ENCODE measurements at regions not wholly inside any gene's neighbourhood (a gene's known extent, or its start where the extent isn't known, plus 50 kb on each side); places are given as distances from the start of the nearest gene placed in this dataset.

DNA sequence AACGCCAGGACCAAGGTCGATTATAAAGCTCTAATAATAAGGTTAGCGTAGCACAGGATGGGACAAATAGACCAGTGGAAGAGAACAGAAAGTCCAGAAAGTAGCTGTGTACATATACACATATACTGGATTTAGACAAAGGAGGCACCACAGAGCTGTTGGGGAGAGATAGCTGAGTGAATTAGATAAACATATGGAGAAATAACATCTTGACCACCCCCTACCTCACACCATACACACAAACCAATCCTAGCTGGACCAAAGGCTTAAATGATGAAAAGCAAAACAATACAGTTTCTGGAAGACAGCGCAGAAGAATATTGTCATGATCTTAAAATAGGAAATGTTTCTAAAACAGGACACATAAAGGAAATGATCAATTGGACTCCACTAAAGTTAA lies 112.9 kb downstream of the PXDC1 start:
- DNase-seq: no peak

DNA sequence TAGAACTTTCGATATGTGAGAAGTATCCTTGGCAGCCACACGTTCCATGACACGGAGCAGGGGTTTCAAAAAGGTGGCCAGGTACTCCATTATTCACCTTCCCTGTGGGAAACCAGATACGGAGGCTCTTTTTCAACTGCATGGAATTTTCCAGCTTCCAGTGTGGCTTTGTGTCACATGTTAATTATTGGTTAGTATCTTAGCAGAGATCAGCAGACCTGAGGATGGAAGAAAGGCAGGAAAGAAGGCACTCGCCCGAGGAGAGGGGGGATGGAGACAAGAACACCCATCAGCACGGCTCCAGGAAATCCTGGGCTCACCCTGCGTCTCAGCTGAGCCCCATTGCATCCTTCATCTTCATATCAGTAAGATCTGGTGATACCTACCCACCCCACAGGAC lies 115.5 kb downstream of the PXDC1 start:
- no peak for DNase-seq

- no peak for DNase-seq
Observed at GRCh38 chr6:3635482-3635881, 116.0 kb downstream of the PXDC1 start.

GRCh38 chr6:3634280-3634816 lies 117.2 kb downstream of the PXDC1 start:
- no peak for DNase-seq

- no peak for DNase-seq
Observed at GRCh38 chr6:3633711-3634110, 117.8 kb downstream of the PXDC1 start.

GRCh38 chr6:3631877-3632276 lies 119.6 kb downstream of the PXDC1 start:
- DNase-seq: no peak

- no peak for DNase-seq
Observed at GRCh38 chr6:3631186-3631585, 120.3 kb downstream of the PXDC1 start.

- no peak for DNase-seq
Observed at GRCh38 chr6:3630258-3630835, 121.2 kb downstream of the PXDC1 start.

GRCh38 chr6:3627956-3628835 lies 123.3 kb downstream of the PXDC1 start:
- DNase-seq: peak; percentile 81

DNA sequence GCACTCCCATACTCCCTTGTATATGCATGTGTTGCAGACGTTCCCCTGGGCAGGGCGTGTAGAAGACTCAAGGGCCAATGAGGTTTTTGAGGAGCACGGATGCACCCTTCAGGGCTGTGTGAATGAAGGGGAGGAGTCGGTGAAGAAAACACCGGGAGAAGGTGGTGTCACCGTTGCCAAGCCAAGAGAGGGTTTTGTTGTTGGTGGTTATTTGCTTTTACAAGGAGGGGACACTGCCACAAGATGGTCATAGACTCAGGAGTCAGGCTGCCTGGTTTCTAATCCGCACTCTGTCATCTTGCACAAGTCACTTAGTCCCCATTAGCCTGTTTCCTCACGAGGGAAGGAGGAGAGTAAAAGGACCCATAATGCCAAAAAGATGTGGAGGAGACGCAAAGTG lies 124.0 kb downstream of the PXDC1 start:
- DNase-seq: peak; percentile 42

GRCh38 chr6:3625980-3626563 lies 125.4 kb downstream of the PXDC1 start:
- no peak for DNase-seq

DNA sequence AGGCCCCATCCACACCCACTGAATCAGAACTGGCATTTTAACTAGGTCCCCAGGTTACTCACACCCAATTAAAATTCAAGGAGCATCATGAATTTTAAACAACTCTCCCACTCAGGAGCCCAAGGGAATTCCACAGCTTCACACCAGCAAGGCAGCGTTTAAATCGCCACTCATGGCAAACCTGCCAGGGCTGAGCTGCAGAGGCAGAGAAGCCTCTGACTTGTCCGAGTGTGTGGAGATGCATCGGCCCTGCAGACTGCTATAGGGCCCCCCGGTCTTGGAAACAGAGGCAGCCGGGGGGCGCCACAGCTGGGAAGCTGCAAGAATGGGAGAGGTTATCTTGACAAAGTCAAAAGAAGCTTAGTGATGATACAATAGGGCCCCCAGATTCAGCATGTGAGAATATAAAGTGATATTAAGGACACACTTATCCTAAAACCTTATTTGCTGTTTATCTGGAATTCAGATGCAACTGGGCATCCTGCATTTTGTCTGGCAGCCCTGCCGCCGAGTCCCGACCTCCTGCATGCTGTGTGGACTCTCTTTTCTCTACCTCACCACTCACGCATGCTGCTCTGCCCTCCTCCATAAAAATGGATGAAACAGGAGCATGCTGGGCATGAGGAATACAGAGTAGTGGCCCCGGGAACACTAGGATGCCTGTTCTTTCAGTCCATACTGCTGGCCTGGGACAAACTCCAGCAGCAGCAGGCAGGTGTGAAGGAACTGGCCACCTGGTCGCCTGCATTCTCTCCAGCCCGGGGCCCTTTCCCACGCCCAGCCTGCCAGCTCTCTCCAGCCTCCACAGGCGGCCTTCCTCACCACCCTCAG lies 126.1 kb downstream of the PXDC1 start:
- DNase-seq: no peak

DNA sequence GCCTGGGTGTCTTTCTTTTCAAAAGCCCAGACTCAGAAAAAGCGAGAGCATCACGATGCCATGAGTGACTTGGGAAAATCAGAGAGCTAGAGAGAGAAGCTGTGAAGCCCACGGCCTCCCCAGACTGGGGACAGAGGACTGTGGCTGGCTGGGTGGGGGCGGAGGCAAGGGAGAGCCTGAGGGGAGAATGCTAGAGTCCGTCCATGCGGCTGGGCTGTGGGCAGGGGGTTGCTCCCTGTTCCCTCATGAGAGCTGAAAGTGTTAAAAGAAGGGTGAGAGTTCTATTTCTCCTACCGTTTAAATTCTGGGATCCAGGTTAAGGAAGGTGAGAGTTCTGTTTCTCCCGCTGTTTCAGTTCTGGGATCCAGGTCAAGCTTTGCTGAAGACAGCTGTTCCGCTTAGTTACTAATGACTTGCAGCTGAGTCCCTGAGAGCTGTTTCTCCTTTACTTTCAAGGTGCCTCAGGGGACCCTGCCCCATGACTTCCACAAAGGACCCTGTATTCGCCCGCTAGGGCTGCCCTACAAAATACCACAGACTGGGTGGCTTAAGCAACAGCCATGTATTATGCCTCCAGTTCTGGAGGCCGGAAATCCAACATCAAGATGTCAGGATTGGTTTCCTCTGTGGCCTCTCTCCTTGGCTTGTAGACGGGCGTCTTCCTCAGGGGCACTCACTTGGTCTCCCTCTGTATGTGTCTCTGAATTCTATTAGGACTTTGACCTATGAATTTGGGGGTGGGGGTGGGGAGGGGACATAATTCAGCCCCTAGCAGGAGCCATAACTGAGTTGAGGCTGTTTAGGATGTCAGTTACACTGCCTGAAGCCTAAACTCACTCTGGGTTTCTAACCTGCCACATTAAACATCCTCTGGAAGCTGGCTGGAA lies 127.0 kb downstream of the PXDC1 start:
- no peak for DNase-seq

DNA sequence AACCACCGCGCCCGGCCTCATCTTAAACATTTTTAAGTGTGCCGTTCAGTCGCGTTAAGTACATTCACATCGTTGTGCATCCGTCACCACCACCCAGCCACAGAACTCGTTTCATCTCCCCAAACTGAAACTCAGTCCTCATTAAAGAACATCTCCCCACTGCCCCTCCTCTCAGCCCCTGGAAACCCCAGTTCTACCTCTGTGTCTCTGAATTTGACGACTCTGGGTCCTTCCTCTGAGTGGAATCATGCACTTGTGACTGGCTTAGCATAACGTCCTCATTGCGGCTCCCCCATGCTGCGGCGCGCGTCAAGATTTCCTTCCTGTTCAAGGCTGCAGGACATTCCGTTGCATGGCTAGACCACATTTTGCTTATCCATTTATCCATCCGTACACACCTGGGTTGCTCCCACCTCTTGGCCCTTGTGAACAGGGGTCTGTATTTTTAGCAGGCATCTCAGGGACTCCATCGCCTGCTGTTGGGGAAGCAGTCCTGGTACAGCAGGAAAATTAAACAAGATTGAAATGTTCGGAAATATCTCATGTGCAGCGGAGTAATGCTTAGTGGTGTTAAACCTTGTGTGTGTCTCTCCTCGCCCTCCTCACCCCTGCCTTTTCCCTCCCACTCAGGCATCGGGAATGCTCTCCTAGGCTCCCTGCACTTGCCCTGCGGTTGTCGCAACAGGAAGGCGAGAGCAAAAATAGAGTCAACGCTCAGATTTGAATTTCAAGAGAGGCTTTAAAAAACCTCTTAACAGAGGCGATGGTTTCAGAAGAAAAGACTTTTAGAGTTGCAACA lies 127.9 kb downstream of the PXDC1 start:
- DNase-seq: no peak

- no peak for DNase-seq
Observed at GRCh38 chr6:3621411-3621810, 130.1 kb downstream of the PXDC1 start.

DNA sequence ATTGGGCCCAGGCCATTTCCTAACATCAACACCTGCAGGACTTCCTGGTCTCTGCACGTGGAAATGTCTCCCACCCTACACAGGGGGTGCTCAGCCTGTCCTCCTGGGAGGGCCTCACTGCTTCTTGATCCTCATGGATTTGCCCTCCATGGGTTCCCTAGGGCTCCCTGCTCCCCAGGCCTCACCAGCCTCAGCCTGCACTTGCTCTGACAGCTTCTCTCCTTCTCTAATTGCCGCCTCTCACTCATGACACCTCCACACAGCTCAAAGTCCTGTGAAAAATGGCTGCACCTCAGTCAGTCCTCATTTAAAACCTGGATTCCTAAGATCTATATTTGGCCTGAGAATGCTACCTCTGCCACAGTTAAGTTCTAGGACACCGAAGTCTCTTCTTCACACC lies 130.6 kb downstream of the PXDC1 start:
- DNase-seq: no peak

DNA sequence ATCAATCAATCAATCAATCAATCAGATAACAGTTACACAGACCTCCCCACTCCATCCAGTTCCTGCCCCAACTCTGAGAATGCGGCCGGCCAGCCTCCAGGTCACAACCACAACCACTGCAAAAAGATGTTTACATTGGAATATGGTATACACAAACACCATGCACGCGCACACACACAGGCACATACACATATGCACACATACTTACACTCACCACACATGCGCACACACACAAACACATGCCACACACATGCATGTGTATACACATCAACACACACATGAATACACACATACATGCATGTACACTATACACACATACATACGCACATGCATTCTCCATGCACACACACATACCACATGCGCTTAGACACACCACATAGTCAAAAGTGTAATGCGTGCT lies 131.1 kb downstream of the PXDC1 start:
- DNase-seq: no peak

DNA sequence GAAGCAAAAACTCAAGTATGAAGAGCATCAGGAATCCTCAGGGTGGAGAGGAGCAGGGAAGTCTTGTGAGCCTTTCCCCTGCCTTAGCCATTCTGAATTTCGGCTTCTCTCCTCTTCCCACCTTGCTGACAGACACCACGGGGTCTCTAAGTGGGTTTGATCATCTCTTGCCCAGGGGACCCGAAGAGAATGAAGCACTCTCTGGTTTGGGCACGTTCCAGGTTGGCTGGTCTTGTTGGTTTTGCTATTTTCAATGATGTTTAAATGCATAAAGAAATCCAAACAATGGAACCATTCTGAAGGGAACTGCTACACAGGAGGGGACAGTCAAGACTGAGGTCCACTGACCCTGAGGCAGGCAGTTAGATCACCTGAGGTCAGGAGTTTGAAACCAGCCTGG lies 131.7 kb downstream of the PXDC1 start:
- no peak for DNase-seq

- no peak for DNase-seq
Observed at GRCh38 chr6:3619201-3619600, 132.3 kb downstream of the PXDC1 start.

GRCh38 chr6:3618642-3619041 lies 132.9 kb downstream of the PXDC1 start:
- no peak for DNase-seq

DNA sequence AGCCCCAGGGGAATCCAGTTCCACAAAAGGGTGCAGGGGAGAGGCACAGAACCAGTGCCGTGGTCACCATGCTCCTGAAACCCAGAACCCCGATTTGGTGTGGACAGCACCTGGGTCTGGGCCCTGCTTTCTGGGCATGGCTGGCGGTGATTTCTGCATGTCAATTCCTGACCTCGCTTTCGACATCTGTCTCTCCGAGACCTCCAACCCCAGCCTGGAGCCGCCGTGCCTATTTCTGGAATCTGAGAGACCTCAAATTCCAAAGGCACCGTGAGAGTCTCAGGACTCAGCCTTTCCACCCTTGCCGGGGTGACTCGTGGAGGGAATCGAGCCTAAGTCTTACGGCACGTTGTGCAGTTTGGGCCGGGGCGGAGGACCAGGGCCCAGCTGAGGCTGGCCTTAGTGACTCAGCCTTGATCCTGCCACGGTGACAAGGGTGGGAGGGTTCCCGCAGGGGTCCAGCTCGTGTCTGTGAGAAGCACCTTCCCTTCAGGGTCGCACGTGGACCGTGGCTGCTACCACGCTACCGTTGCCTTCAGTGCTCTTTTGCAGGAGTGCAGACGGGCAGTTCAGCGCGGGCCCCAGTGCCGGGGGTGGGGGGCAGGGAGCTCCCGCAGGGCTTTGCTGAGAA lies 133.7 kb downstream of the PXDC1 start:
- DNase-seq: no peak

Data from NCI-H774 (cell line).